Stimulated activated effector memory CD8-positive, alpha-beta T cell treated with anti-CD3 and anti-CD28 coated beads, Interleukin-12 subunit alpha, Interleukin-12 subunit beta, amount 100 ng/mL, for 72 hours (primary cell): ENCODE measurements at regions not wholly inside any gene's neighbourhood (a gene's known extent, or its start where the extent isn't known, plus 50 kb on each side); places are given as distances from the start of the nearest gene placed in this dataset.

Experiments
- ATAC-seq: fragments of 150-1000 bp; cut with Tn5 transposase; 2 replicates; pipeline ENCODE4 v1.10.0; 2021
- DNase-seq, 2 donors: peaks; one replicate each; pipeline ENCODE4 v3.0.0; 2021 to 2022; ENCODE audit warnings: low spot score in 2 of 2
- H3K27ac Mint-ChIP-seq: one replicate; pipeline ENCODE4 v1.8.0; 2022; ENCODE audit warnings: mild to moderate bottlenecking, mixed read lengths
- H3K36me3 Mint-ChIP-seq: one replicate; pipeline ENCODE4 v1.8.0; 2022; ENCODE audit warnings: mild to moderate bottlenecking, mixed read lengths
- H3K4me1 Mint-ChIP-seq: one replicate; pipeline ENCODE4 v1.8.0; 2022; ENCODE audit warnings: mixed read lengths
- H3K4me3 Mint-ChIP-seq: one replicate; pipeline ENCODE4 v1.8.0; 2022; ENCODE audit warnings: mild to moderate bottlenecking, mixed read lengths
- H3K9me3 Mint-ChIP-seq: one replicate; pipeline ENCODE4 v1.8.0; 2022; ENCODE audit warnings: mixed read lengths

GRCh38 chr14:84108746-84109457 is 1421.0 kb upstream of the FLRT2 start:
- Mint-ChIP-seq H3K27ac (no peak overlapping the region), H3K36me3 (no peaks in the 10 kb centered on the region), H3K4me1 (no peaks in the 10 kb centered on the region), H3K4me3 (no peak overlapping the region), H3K9me3 (peaks cover 14% of the 10 kb centered on the region)
- DNase-seq: no peak
- ATAC-seq: no peak

GRCh38 chr14:84112589-84112988 is 1417.4 kb upstream of the FLRT2 start:
- H3K36me3 Mint-ChIP-seq: no peaks in the 10 kb centered on the region
- no peak for DNase-seq
- ATAC-seq: no peak
- H3K4me3 Mint-ChIP-seq: no peak overlapping the region
- H3K9me3 Mint-ChIP-seq: peaks cover 14% of the 10 kb centered on the region
- H3K27ac Mint-ChIP-seq: no peak overlapping the region
- H3K4me1 Mint-ChIP-seq: no peaks in the 10 kb centered on the region

GRCh38 chr14:84125676-84126075 is 1404.3 kb upstream of the FLRT2 start:
- no peak overlapping the region for H3K4me3 Mint-ChIP-seq
- H3K4me1 Mint-ChIP-seq: no peaks in the 10 kb centered on the region
- H3K9me3 Mint-ChIP-seq: peaks cover 3% of the 10 kb centered on the region
- no peaks in the 10 kb centered on the region for H3K36me3 Mint-ChIP-seq
- no peak overlapping the region for H3K27ac Mint-ChIP-seq
- DNase-seq (no peak), ATAC-seq (no peak)

GRCh38 chr14:84127495-84127894 is 1402.4 kb upstream of the FLRT2 start:
- H3K4me3 Mint-ChIP-seq: no peak overlapping the region
- peaks cover 6% of the 10 kb centered on the region for H3K9me3 Mint-ChIP-seq
- H3K27ac Mint-ChIP-seq: no peak overlapping the region
- ATAC-seq (no peak), DNase-seq (no peak)
- H3K36me3 Mint-ChIP-seq: no peaks in the 10 kb centered on the region
- no peaks in the 10 kb centered on the region for H3K4me1 Mint-ChIP-seq

GRCh38 chr14:84128050-84128449 is 1401.9 kb upstream of the FLRT2 start:
- Mint-ChIP-seq H3K4me3 (no peak overlapping the region), H3K27ac (no peak overlapping the region), H3K9me3 (peaks cover 7% of the 10 kb centered on the region), H3K36me3 (no peaks in the 10 kb centered on the region), H3K4me1 (no peaks in the 10 kb centered on the region)
- DNase-seq (no peak), ATAC-seq (no peak)

DNA sequence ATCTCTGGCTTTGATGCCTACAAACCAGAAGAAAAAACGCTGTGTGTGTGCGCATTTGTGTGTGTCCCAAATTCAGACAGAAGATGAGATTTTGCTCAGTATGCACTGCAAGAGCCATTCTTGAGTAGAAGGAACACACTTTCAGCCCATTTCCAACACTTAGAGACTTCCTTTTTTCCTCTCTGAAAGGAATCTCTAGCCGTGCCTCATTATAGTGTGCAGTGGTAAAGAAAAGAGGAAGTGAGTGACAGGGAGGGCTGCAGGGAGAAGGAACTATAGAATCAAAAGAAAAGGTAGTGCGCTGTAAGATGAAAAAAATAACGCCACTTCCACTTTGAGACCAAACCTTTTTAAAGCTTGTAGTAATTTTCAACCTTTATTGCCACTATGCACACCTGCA is 1400.9 kb upstream of the FLRT2 start:
- DNase-seq (no peak), ATAC-seq (no peak)
- Mint-ChIP-seq H3K4me1 (no peaks in the 10 kb centered on the region), H3K4me3 (no peak overlapping the region), H3K36me3 (no peaks in the 10 kb centered on the region), H3K9me3 (peaks cover 10% of the 10 kb centered on the region), H3K27ac (no peak overlapping the region)

DNA sequence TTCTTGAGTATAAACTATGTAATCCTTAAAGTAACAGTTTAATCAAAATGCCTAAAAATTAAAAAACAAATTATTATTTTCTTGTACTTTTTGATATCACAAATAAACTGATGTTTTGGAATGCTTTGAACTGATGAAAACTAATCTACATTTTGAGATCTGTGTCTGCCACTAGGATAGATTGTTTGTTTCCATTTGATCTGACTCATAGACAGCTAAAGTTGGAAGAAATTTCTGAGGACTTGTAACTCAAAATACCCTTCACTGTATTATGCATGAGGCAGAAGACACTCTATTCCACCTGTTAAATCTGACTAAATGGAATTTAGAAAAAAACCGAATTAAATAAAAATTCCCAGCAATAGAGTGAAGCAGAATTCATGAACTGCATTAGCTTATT is 1400.0 kb upstream of the FLRT2 start:
- peaks cover 12% of the 10 kb centered on the region for H3K9me3 Mint-ChIP-seq
- ATAC-seq (no peak), DNase-seq (no peak)
- H3K4me1 Mint-ChIP-seq: no peaks in the 10 kb centered on the region
- H3K27ac Mint-ChIP-seq: no peak overlapping the region
- no peaks in the 10 kb centered on the region for H3K36me3 Mint-ChIP-seq
- no peak overlapping the region for H3K4me3 Mint-ChIP-seq

DNA sequence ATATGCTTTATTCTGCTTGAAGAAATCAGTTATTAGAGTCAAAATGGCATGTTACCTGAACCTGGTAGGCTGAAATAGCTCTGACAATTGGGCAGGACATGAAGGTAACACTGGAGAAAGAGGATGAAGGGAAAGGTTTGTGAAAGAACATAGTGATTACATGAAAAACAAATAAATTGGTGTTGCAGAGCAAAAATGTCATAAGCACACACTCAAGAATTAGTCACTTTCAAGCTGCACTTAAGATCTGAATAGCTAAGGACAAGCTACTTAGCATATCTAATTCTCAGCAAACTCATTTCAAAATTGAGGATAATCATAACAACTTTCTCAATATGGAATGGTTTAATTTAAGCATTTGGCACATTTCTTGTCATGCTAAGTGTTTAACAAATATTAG is 1398.0 kb upstream of the FLRT2 start:
- H3K9me3 Mint-ChIP-seq: peaks cover 21% of the 10 kb centered on the region
- no peak for DNase-seq
- no peaks in the 10 kb centered on the region for H3K4me1 Mint-ChIP-seq
- ATAC-seq: no peak
- H3K27ac Mint-ChIP-seq: no peak overlapping the region
- H3K4me3 Mint-ChIP-seq: no peak overlapping the region
- H3K36me3 Mint-ChIP-seq: no peaks in the 10 kb centered on the region

- ATAC-seq (no peak), DNase-seq (no peak)
- H3K27ac Mint-ChIP-seq: no peak overlapping the region
- H3K4me1 Mint-ChIP-seq: no peaks in the 10 kb centered on the region
- no peaks in the 10 kb centered on the region for H3K36me3 Mint-ChIP-seq
- no peak overlapping the region for H3K4me3 Mint-ChIP-seq
- H3K9me3 Mint-ChIP-seq: peaks cover 10% of the 10 kb centered on the region
Observed at GRCh38 chr14:84144166-84144565, 1385.8 kb upstream of the FLRT2 start.

- Mint-ChIP-seq H3K27ac (no peak overlapping the region), H3K36me3 (no peaks in the 10 kb centered on the region), H3K4me1 (no peaks in the 10 kb centered on the region), H3K9me3 (peaks cover 23% of the 10 kb centered on the region), H3K4me3 (no peak overlapping the region)
- ATAC-seq (no peak), DNase-seq (no peak)
Observed at GRCh38 chr14:84152452-84152851, 1377.5 kb upstream of the FLRT2 start.

DNA sequence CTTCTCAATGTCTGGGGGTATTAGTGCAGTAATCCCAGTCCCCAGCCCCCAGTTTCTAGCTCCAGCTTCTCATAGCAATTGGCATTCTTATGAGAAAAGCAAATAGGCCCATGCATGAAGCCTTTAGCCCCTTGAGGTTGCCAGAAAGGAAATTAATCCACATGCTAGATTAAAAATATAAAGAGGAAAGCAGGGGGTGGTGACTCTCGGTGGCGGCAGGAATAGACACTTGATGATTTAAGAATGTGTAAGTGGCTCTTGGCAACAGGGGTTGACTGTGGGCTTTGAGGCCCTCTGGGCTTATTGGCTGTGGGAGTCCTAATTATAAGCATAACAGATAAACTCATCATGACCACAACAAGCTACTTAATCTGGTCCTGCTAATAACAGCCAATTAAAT is 1367.3 kb upstream of the FLRT2 start:
- H3K4me1 Mint-ChIP-seq: no peaks in the 10 kb centered on the region
- ATAC-seq: no peak
- no peak overlapping the region for H3K27ac Mint-ChIP-seq
- peaks cover 10% of the 10 kb centered on the region for H3K9me3 Mint-ChIP-seq
- no peak for DNase-seq
- H3K36me3 Mint-ChIP-seq: no peaks in the 10 kb centered on the region
- no peak overlapping the region for H3K4me3 Mint-ChIP-seq

GRCh38 chr14:84167026-84167425 is 1362.9 kb upstream of the FLRT2 start:
- H3K4me1 Mint-ChIP-seq: no peaks in the 10 kb centered on the region
- no peak overlapping the region for H3K27ac Mint-ChIP-seq
- DNase-seq: no peak
- no peak overlapping the region for H3K4me3 Mint-ChIP-seq
- ATAC-seq: no peak
- peaks cover 18% of the 10 kb centered on the region for H3K9me3 Mint-ChIP-seq
- H3K36me3 Mint-ChIP-seq: no peaks in the 10 kb centered on the region

DNA sequence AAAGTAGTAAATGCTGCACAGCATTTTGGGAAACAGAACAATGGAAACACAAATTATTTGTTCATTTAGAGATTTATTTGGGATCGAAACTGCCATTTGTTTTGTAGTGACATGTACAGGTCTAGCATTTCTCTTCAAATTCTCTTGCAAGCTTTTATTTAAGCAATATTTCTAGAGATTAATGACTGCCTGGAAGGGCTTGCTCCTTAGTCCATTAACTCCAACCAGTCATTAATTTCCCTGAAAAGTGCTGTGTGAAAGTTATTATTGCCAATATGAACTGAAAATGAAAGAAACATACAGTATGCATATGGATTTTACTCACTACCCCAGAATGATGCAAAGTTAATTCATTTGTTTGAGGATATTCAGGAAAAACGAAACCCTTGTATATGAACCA is 1349.6 kb upstream of the FLRT2 start:
- ATAC-seq (no peak), DNase-seq (no peak)
- no peaks in the 10 kb centered on the region for H3K4me1 Mint-ChIP-seq
- H3K27ac Mint-ChIP-seq: no peak overlapping the region
- peaks cover 21% of the 10 kb centered on the region for H3K9me3 Mint-ChIP-seq
- no peak overlapping the region for H3K4me3 Mint-ChIP-seq
- no peaks in the 10 kb centered on the region for H3K36me3 Mint-ChIP-seq

DNA sequence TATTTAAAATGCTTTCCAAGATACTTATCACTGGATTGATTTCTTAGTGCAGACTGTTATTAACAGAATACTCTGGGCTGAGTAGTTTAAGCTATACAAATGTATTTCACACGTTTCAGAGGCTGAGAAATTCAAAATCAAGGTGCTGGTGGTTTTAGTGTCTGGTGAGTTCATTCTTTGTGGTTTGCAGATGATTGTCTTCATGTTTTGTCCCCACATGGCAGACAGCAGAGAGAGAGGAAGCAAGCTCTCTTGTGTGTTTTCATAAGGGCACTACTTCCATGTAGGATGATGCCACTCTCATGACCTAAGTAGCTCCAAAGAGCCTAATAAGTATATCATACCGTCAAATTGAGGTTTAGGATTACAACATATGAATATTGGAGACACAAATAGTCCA is 1348.9 kb upstream of the FLRT2 start:
- DNase-seq (no peak), ATAC-seq (no peak)
- H3K9me3 Mint-ChIP-seq: peaks cover 21% of the 10 kb centered on the region
- H3K4me1 Mint-ChIP-seq: no peaks in the 10 kb centered on the region
- no peaks in the 10 kb centered on the region for H3K36me3 Mint-ChIP-seq
- H3K27ac Mint-ChIP-seq: no peak overlapping the region
- H3K4me3 Mint-ChIP-seq: no peak overlapping the region

GRCh38 chr14:84195514-84195913 is 1334.4 kb upstream of the FLRT2 start:
- H3K9me3 Mint-ChIP-seq: peaks cover 18% of the 10 kb centered on the region
- ATAC-seq (no peak), DNase-seq (no peak)
- H3K4me1 Mint-ChIP-seq: no peaks in the 10 kb centered on the region
- H3K36me3 Mint-ChIP-seq: no peaks in the 10 kb centered on the region
- no peak overlapping the region for H3K27ac Mint-ChIP-seq
- no peak overlapping the region for H3K4me3 Mint-ChIP-seq

DNA sequence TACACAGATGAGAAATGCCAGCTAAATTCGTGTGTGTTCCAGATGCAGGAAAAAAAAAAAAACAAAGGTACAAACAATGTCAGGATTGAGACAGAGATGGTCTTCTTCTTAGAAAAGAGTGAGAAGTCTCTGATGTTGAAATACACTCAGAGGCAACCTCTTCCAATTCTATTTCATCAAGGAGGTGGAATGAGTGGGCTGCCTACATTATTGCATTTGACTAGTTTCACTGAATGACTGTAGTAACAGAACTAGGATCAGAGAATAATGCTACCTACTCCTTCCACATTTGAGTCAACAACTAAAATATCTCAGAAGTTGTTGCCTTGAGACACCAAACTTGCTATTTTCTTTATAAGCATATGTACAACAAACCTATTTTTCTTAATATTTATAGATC is 1332.2 kb upstream of the FLRT2 start:
- no peak for ATAC-seq
- H3K36me3 Mint-ChIP-seq: no peaks in the 10 kb centered on the region
- H3K4me3 Mint-ChIP-seq: no peak overlapping the region
- H3K9me3 Mint-ChIP-seq: peaks cover 22% of the 10 kb centered on the region
- H3K27ac Mint-ChIP-seq: no peak overlapping the region
- H3K4me1 Mint-ChIP-seq: no peaks in the 10 kb centered on the region
- no peak for DNase-seq

- no peak for DNase-seq
- H3K4me3 Mint-ChIP-seq: no peak overlapping the region
- H3K4me1 Mint-ChIP-seq: no peaks in the 10 kb centered on the region
- no peak for ATAC-seq
- H3K36me3 Mint-ChIP-seq: no peaks in the 10 kb centered on the region
- no peak overlapping the region for H3K27ac Mint-ChIP-seq
- peaks cover 17% of the 10 kb centered on the region for H3K9me3 Mint-ChIP-seq
Observed at GRCh38 chr14:84202486-84202885, 1327.5 kb upstream of the FLRT2 start.
